HUES48 (cell line): ENCODE measurements at regions not wholly inside any gene's neighbourhood (a gene's known extent, or its start where the extent isn't known, plus 50 kb on each side); places are given as distances from the start of the nearest gene placed in this dataset.
"Not testable (repeated sequence)": the region's sequence is repeated elsewhere in the genome, so short reads cannot be mapped to it uniquely, and the experiment has no call there.

Experiments
- H3K27ac ChIP-seq: one replicate; pipeline ENCODE4 v1.7.0; 2013; ENCODE audit warnings: low read depth, low read length, inconsistent platforms
- H3K27me3 ChIP-seq: 2 replicates; pipeline ENCODE4 v1.6.1; 2013; ENCODE audit warnings: mild to moderate bottlenecking, low read length; ENCODE audit not compliant: control insufficient read depth, insufficient read depth
- H3K36me3 ChIP-seq: 2 replicates; pipeline ENCODE4 v1.6.1; 2013; ENCODE audit warnings: low read length; ENCODE audit not compliant: control insufficient read depth, insufficient read depth
- H3K4me1 ChIP-seq: 2 replicates; pipeline ENCODE4 v1.6.1; 2013; ENCODE audit warnings: mild to moderate bottlenecking, low read length; ENCODE audit not compliant: control insufficient read depth, insufficient read depth
- H3K4me3 ChIP-seq: 2 replicates; pipeline ENCODE4 v1.5.1; 2013; ENCODE audit warnings: mild to moderate bottlenecking, low read depth, low read length
- H3K9ac ChIP-seq: 2 replicates; pipeline ENCODE4 v1.6.1; 2013; ENCODE audit warnings: mild to moderate bottlenecking, low read depth, low read length, moderate library complexity
- H3K9me3 ChIP-seq: 2 replicates; pipeline ENCODE4 v1.6.1; 2013; ENCODE audit warnings: low read length; ENCODE audit not compliant: control insufficient read depth, insufficient read depth

- H3K27ac ChIP-seq: no peak overlapping the region
- H3K9me3 ChIP-seq: no peaks in the 10 kb centered on the region
- no peaks in the 10 kb centered on the region for H3K27me3 ChIP-seq
- H3K9ac ChIP-seq: no peak overlapping the region
- no peak overlapping the region for H3K4me3 ChIP-seq
- peaks cover 7% of the 10 kb centered on the region; the same call in 1 of the 2 replicates for H3K4me1 ChIP-seq
- H3K36me3 ChIP-seq: no peaks in the 10 kb centered on the region
Observed at GRCh38 chr12:58310368-58310767, 369.0 kb downstream of the ATP23 start.

- H3K36me3 ChIP-seq: no peaks in the 10 kb centered on the region
- no peaks in the 10 kb centered on the region for H3K27me3 ChIP-seq
- no peaks in the 10 kb centered on the region for H3K9me3 ChIP-seq
- no peak overlapping the region for H3K4me3 ChIP-seq
- no peak overlapping the region for H3K27ac ChIP-seq
- peaks cover 7% of the 10 kb centered on the region; the same call in 1 of the 2 replicates for H3K4me1 ChIP-seq
- H3K9ac ChIP-seq: no peak overlapping the region
Observed at GRCh38 chr12:58310809-58311622, 369.6 kb downstream of the ATP23 start.

GRCh38 chr12:58313091-58313855, 371.9 kb downstream of the ATP23 start:
- Histone ChIP-seq H3K36me3 (no peaks in the 10 kb centered on the region), H3K27me3 (no peaks in the 10 kb centered on the region), H3K9ac (no peak overlapping the region), H3K9me3 (no peaks in the 10 kb centered on the region), H3K27ac (no peak overlapping the region), H3K4me3 (no peak overlapping the region), H3K4me1 (peaks cover 7% of the 10 kb centered on the region; the same call in 1 of the 2 replicates)

GRCh38 chr12:58314610-58315009, 373.2 kb downstream of the ATP23 start:
- Histone ChIP-seq H3K4me3 (no peak overlapping the region), H3K36me3 (no peaks in the 10 kb centered on the region), H3K27ac (no peak overlapping the region), H3K9me3 (peaks cover 7% of the 10 kb centered on the region; the same call in 1 of the 2 replicates), H3K9ac (no peak overlapping the region), H3K4me1 (peaks cover 7% of the 10 kb centered on the region; the same call in 1 of the 2 replicates), H3K27me3 (no peaks in the 10 kb centered on the region)

- H3K36me3 ChIP-seq: no peaks in the 10 kb centered on the region
- no peak overlapping the region for H3K9ac ChIP-seq
- H3K27me3 ChIP-seq: no peaks in the 10 kb centered on the region
- no peak overlapping the region for H3K4me3 ChIP-seq
- H3K4me1 ChIP-seq: no peaks in the 10 kb centered on the region
- no peak overlapping the region for H3K27ac ChIP-seq
- H3K9me3 ChIP-seq: peaks cover 7% of the 10 kb centered on the region; the same call in 1 of the 2 replicates
Observed at GRCh38 chr12:58316926-58317325, 375.6 kb downstream of the ATP23 start.

GRCh38 chr12:58321414-58321813, 380.0 kb downstream of the ATP23 start:
- Histone ChIP-seq H3K27me3 (no peaks in the 10 kb centered on the region), H3K4me3 (no peak overlapping the region), H3K9ac (no peak overlapping the region), H3K36me3 (no peaks in the 10 kb centered on the region), H3K27ac (no peak overlapping the region), H3K4me1 (0 out of 2 replicates have a peak, but pooled peaks cover 6% of the 10 kb centered on the region), H3K9me3 (peaks cover 7% of the 10 kb centered on the region; the same call in 1 of the 2 replicates)

GRCh38 chr12:58323676-58324075, 382.3 kb downstream of the ATP23 start:
- Histone ChIP-seq H3K9ac (no peak overlapping the region), H3K4me1 (0 out of 2 replicates have a peak, but pooled peaks cover 8% of the 10 kb centered on the region), H3K36me3 (no peaks in the 10 kb centered on the region), H3K4me3 (no peak overlapping the region), H3K9me3 (peaks cover 4% of the 10 kb centered on the region; the same call in 1 of the 2 replicates), H3K27me3 (no peaks in the 10 kb centered on the region), H3K27ac (no peak overlapping the region)

GRCh38 chr12:58325561-58325960, 384.2 kb downstream of the ATP23 start:
- H3K27ac ChIP-seq: no peak overlapping the region
- H3K9me3 ChIP-seq: no peaks in the 10 kb centered on the region

GRCh38 chr12:58326534-58326933, 385.2 kb downstream of the ATP23 start:
- H3K4me3 ChIP-seq: no peak overlapping the region
- no peak overlapping the region for H3K9ac ChIP-seq
- no peaks in the 10 kb centered on the region for H3K9me3 ChIP-seq
- no peak overlapping the region for H3K27ac ChIP-seq
- H3K4me1 ChIP-seq: 0 out of 2 replicates have a peak, but pooled peaks cover 8% of the 10 kb centered on the region
- no peaks in the 10 kb centered on the region for H3K36me3 ChIP-seq
- no peaks in the 10 kb centered on the region for H3K27me3 ChIP-seq

More at GRCh38 chr12:58325561-58325960, 384.2 kb downstream of the ATP23 start:
- H3K4me1 ChIP-seq: 0 out of 2 replicates have a peak, but pooled peaks cover 8% of the 10 kb centered on the region
- H3K36me3 ChIP-seq: no peaks in the 10 kb centered on the region
- H3K4me3 ChIP-seq: no peak overlapping the region
- no peak overlapping the region for H3K9ac ChIP-seq
- H3K27me3 ChIP-seq: no peaks in the 10 kb centered on the region

- not testable (repeated sequence) for H3K9ac ChIP-seq, H3K27me3 ChIP-seq, H3K4me1 ChIP-seq, H3K36me3 ChIP-seq, H3K27ac ChIP-seq, H3K9me3 ChIP-seq, H3K4me3 ChIP-seq
Observed at GRCh38 chr12:58336581-58337242, 395.3 kb downstream of the ATP23 start.
